ENCODE measurements at regions not wholly inside any gene's neighbourhood (a gene's known extent, or its start where the extent isn't known, plus 50 kb on each side); places are given as distances from the start of the nearest gene placed in this dataset.

DNA sequence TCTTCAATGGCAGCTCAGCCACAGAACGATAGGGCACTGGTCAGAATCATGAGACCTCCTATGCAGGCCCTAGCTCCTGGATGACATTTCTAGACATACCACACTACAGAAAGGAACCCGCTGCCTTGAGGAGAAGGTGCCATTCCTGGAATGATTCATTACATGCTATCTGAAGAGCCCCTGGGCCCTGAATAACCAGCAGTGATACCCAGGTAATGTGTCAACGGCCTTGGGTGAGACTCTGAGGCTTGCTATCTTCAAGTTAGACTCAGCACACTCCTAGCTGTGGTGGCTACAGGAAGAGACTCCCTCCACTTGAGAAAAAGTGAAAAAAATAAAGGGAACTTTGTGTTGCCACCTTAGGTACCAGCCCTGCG lies 161.2 kb upstream of the GRIA4 start:
- TF ChIP-seq, protein P1, sequence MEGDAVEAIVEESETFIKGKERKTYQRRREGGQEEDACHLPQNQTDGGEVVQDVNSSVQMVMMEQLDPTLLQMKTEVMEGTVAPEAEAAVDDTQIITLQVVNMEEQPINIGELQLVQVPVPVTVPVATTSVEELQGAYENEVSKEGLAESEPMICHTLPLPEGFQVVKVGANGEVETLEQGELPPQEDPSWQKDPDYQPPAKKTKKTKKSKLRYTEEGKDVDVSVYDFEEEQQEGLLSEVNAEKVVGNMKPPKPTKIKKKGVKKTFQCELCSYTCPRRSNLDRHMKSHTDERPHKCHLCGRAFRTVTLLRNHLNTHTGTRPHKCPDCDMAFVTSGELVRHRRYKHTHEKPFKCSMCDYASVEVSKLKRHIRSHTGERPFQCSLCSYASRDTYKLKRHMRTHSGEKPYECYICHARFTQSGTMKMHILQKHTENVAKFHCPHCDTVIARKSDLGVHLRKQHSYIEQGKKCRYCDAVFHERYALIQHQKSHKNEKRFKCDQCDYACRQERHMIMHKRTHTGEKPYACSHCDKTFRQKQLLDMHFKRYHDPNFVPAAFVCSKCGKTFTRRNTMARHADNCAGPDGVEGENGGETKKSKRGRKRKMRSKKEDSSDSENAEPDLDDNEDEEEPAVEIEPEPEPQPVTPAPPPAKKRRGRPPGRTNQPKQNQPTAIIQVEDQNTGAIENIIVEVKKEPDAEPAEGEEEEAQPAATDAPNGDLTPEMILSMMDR (conservative IDR thresholded peaks at IDR 0.05; ENCODE audit: low read length) = no peak
- TF ChIP-seq EZH2phosphoT487 (IDR thresholded peaks at IDR 0.05; ENCODE audit: borderline replicate concordance) = no peak
